Suppressor macrophage (primary cell): ENCODE measurements at regions not wholly inside any gene's neighbourhood (a gene's known extent, or its start where the extent isn't known, plus 50 kb on each side); places are given as distances from the start of the nearest gene placed in this dataset.

Experiments used
- DNase-seq, 4 experiments: peaks; one replicate each; pipeline ENCODE4 v3.0.0-alpha.2; 2020 to 2022

GRCh38 chr3:96169111-96169766 lies 645.2 kb upstream of the EPHA6 start:
- DNase-seq = no peak

DNA sequence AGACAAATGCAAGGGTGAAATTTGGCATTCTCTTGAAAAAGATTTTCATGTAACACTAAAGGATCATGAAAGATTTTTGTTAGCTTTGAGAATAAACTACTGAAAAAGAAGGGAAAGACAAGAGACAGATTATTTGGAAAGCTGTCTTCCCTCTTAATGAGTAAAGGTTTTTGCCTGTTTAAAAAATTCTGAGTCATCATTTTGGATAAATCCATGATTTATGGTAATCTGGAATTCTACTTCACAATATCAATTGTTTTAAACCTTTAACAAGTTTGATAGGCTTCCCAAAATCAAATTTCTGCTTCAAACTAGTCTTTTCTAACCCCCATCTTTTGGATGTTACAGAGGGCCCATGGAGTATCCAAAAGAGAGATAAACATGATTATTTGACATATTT lies 641.5 kb upstream of the EPHA6 start:
- DNase-seq = no peak

GRCh38 chr3:96175500-96175899 lies 638.9 kb upstream of the EPHA6 start:
- no peak for DNase-seq

- no peak for DNase-seq
Observed at GRCh38 chr3:96182756-96183155, 631.6 kb upstream of the EPHA6 start.

GRCh38 chr3:96183871-96184270 lies 630.5 kb upstream of the EPHA6 start:
- DNase-seq = no peak

GRCh38 chr3:96190024-96190616 lies 624.3 kb upstream of the EPHA6 start:
- DNase-seq = no peak

- no peak for DNase-seq
Observed at GRCh38 chr3:96192966-96193550, 621.3 kb upstream of the EPHA6 start.

DNA sequence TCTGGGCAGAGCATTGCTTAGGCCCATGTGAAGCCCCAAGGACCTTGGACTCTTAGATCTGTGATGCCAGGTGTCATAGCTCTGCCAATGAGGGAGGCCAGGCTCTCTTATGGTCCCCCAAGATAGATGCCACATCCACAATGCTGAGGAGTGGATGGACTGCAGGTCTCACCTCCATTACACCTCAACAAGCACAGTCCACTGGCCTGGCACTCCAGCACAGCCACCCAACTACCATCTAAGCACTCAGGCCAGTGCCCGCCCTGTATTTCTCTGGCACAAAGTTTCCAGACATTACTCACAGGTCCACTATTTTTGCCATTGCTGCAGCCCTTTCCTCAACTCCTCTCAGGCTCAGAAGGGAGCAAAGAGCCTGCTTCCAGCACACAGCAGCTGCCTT lies 613.5 kb upstream of the EPHA6 start:
- no peak for DNase-seq

DNA sequence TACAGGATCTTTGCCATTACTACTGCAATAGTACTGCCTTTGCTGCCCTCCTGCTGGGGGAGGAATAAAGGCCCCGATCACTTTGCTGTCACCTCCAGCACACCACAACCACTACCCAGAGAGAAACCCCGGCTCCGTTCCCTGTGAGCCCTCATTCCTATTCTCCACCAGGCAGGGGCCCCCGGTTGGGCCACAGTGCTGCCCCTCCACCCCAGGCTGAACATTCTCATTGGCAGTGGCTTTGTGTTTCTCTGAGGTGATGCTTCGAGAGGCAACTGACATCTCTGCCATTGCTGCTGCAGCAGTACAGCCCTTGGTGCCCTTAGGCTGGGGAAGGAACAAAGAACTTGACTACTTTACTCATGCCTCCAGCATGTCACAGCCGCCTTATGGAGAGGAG lies 612.9 kb upstream of the EPHA6 start:
- no peak for DNase-seq

DNA sequence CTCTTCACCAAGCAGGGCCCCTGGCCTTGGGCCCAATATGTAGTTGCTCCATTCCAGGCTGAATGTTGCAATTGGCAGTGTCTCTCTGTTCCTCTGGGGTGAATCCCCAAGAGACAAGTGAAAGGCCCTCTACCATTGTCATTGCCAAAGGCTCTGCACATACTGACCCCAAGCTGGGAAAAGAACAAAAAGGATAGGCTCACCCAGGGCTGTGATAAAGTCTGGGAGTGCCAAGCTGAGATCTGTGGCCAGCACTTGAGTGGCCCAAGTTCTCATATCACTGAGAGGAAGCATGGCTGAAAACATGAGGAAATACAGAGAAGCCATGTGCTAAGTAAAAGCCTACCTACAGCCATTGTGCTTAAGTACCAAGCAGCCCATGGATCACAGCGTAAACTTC lies 612.2 kb upstream of the EPHA6 start:
- no peak for DNase-seq

DNA sequence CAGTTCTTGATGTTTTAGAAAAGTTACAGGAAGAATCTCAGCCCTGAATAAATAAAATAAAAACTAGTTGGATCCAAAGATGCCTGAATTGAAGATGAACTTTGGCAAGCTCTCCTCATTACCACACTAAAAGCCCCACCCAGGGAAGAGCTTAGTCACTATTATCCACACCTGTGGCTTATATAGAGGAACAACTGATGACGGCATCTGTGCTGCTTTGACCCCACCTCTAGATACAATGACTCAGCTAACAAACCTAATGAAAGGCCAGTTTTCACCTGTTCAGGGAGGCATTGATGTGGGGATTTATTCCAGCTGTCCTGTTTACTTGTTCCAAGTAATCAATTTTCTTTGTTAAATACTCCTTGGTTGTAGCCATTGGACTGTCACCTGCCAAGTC lies 604.7 kb upstream of the EPHA6 start:
- DNase-seq = no peak

DNA sequence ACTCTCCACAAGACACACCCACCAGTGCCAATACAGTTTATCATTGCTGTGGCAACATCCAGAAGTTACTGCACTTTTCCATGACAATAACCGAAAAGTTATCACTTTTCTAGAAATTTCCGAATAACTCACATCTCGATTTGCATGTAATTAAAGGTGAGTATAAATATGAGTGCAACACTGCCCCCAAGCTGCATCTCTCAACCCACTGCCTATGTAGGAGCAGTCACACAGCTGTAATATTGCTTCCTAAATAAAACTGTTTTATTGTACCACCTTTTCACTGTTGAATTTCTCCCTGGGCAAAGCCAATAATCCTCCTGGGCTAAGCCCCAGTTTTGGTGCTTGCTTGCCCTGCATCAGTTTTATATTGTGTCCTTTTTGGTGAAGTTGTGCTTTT lies 601.0 kb upstream of the EPHA6 start:
- DNase-seq = no peak

DNA sequence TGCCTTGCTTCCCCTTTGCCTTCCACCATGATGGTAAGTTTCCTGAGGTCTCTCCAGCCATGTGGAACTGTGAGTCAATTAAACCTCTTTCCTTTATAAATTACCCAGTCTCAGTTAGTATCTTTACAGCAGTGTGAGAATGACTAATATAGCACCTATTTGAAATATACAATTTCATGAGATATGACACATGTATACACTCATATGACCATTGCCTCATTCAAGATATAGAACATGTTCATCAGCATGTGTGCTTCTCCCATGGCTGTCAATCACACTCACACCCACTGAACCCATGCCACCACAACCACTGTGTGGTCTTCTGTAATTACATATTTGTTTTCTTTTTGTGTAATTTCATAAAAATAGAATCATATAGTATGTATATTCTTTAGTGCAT lies 599.5 kb upstream of the EPHA6 start:
- DNase-seq = no peak

GRCh38 chr3:96225494-96225893 lies 588.9 kb upstream of the EPHA6 start:
- no peak for DNase-seq

DNA sequence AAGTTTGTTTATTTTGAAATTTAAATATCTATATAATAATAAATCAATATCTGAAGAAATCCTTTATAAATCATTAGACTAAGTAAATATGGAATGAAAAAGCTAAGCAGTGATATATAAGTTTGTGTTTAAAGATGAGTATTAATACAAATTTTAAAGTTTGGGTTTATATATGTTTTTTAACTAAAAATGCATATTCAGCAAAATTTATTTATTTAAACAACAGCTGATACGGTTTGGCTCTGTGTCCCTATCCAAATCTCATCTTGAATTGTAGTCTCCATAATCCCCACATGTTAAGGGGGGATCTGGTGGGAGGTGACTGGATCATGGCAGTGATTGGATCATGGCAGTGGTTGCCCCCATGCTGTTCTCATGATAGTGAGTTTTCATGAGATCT lies 580.7 kb upstream of the EPHA6 start:
- no peak for DNase-seq

- DNase-seq = no peak
Observed at GRCh38 chr3:96236522-96236921, 577.9 kb upstream of the EPHA6 start.

- DNase-seq = no peak
Observed at GRCh38 chr3:96259299-96259698, 555.1 kb upstream of the EPHA6 start.

DNA sequence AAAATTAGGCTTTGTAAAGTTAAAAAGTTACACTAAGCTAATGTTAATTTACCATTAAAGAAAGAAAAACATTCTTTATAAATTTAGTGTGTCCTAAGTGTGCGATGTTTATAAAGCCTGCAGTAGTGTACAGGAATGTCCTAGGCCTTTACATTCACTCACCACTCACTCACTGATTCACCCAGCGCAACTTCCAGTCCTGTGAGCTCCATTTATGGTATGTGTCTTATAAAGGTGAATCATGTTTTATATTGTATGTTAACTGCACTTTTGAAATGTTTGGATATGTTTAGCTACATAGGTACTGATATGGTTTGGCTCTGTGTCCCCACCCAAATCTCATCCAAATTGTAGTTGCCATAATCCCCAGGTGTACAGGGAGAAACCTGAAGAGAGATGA lies 549.7 kb upstream of the EPHA6 start:
- no peak for DNase-seq

GRCh38 chr3:96266395-96267190 lies 547.8 kb upstream of the EPHA6 start:
- no peak for DNase-seq

- DNase-seq = peak in 1 of 4 experiments; percentile 1
Observed at GRCh38 chr3:96267577-96267976, 546.8 kb upstream of the EPHA6 start.

GRCh38 chr3:96294143-96294542 lies 520.3 kb upstream of the EPHA6 start:
- DNase-seq = no peak

- DNase-seq = no peak
Observed at GRCh38 chr3:96300743-96301142, 513.7 kb upstream of the EPHA6 start.

DNA sequence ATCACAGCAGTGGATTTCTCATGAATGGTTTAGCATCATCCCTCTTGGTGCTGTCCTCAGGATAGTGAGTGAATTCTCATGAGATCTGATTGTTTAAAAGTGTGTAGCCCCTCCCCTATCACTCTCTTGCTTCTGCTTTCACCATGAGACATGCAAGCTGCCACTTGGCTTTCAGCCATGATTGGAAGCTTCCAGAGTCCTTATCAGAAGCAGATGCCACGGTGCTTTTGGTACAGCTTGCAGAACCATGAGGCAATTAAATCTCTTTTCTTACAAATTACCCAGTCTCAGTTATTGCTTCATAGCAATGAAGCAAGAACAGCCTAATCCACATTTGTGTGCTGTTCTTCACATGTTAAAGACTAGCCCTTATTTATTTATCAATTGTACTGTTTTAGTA lies 495.2 kb upstream of the EPHA6 start:
- no peak for DNase-seq

DNA sequence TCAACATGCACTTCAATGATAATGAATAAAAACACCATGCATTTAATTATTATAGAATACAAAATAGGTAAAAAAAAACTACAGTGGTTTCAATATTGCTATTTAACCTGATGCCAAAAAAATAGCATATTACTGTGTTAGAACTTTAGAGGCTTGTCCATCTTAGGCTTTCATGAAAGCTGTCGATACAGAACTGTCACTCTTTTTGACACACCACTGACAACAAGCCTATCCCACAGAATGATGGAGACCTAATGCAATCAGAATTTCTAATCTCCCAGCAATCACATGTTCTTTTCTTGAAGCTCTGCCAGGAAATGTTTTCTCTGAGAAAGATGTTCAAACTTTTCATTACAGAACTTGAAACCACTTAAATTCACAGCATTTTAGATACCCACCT lies 490.3 kb upstream of the EPHA6 start:
- no peak for DNase-seq
